NCI-H460 (cell line): ENCODE measurements at regions not wholly inside any gene's neighbourhood (a gene's known extent, or its start where the extent isn't known, plus 50 kb on each side); places are given as distances from the start of the nearest gene placed in this dataset.

Source experiments
- DNase-seq: peaks from one replicate; pipeline ENCODE4 v3.0.0-alpha.2; 2016; ENCODE audit warnings: low read depth; ENCODE audit errors: extremely low read depth

DNA sequence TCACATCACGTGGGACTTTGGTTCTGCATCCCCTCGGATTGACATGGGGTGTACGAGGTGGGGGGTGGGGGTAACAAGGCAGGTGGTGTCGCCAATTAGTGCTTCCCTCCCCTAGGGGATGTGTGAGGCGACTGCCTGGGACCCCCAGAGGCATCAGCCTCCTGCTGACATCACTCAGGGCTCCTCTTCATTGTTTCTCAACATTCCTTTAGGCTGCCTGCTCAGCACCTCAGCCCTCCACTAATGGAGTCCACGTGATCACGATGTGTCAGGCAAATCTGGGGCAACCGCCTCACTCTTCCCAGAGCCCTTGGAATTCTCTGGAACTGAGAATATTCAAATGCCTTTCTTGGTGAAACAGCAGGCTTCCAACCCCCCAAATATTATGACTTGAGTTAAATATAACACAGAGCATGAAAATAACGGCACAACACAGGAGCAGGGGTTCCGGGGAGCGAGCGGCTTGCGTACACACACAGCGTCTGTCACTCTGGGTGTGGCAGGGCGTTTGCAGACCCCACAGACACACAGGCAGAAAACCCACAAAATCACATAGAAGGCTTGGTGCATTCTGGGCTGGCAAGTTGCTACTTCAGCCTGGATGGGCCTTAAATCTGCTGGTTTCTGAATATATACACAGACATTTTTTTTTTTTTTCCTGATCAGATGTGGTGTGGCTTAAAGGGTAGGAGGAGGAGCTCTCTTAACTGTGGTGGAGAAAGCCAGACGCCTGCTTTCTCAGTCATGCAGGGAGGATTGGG is 170.1 kb upstream of the CADM1 start:
- no peak for DNase-seq

DNA sequence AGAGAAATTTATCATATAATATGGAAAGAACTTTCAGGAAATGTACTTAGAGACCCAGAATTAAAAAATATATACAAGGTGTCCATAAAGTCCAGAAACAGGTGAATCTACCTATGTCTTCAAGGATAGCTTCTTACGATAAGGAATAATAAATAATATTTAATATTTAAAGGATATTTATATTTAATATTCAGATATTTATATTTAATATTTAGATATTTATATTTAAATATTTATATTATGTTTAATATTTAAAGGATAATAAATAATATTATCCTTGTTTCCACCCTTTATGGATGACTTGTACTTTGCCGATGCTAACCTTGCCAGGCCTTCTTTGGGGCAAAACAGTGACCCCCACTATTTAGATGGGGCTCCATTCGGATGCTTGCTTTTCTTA is 169.5 kb upstream of the CADM1 start:
- DNase-seq: no peak

DNA sequence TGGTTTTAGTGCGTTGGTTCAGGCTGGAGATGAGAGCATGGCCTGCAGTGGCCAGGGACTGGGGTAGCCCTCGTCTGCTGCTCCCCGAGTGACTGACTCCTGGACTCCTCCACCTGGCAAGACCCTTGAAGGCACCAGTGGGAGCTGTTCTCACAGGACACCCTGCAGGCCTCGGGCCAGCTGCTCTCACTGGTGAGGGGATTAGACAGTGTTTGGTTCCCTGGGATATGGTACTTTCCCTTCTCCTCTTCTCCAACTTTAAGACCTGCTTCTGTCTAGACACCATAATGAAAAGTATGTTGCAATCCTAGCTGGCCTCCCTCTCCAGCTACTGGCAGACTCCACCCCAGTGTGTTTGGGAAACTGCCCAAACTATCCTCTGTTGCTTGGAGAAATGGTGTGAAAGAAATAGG is 168.8 kb upstream of the CADM1 start:
- no peak for DNase-seq

DNA sequence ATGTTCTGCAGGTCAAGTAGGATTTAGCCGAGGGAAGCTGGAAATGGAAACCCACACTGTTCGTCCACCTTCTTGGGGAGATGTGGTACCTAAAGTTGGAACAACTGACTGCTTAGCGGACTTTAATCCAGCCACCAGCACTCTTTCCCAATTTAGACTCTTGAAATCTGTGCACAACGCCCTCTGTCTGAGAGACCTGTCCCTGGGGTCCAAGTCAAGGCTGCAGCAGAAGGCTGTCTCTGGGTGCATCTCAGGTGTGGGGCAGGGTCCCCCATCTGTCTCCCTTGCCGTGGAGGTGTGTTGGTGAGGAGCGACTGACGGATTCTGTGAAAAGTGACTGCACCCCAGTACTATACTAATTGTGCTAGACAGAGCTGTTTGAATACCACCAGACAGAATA is 168.2 kb upstream of the CADM1 start:
- no peak for DNase-seq

DNA sequence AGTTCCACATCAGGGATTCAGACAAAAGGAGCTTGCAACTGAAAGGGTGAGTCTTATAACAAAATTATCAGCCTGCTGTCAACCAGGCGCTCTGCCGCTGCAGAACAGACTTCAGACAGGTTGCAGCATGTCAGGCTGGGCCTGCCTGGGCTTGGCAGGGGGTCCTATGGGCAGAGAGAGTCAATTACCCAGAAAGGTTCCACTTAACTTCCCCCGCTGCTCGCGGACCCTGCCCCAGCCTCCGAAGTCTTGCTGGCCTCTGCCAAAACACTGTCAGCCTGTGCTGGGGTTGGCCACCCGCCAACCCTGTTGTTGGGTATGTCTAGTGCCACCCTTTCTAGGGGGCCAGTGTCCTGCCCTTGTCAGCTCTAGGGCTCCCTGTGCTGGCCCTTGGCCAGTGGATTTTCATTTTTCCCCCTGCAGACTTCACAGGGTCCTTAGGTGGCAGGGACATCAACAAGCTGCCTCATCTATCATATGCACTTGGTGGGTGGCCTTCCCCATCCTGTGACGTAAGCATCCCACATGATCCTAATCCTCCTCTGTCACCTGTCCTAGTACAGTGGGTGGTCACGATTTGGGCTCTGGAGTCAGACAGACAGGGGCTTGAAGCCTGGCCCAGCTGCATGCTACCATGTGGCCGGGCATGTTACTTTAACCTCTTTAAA is 166.5 kb upstream of the CADM1 start:
- no peak for DNase-seq

DNA sequence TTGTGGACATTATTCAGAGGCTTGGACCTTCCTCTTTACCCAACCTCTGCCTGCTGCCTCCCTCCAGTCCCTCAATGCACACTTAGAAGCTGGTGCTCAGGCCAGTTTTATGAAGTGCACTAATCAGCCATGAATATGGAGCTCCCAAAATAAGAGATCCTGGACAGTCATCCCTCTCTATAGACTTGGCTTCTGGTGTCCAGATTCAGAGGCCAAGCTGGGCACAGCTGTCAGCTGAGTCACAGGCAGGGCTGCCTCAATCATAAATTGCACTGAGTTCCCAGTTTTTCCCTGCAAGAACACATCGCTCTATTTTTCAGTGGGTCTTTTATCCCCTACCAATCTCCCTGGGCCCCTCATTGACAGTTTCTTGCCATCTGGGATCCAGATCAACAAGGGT is 161.7 kb upstream of the CADM1 start:
- no peak for DNase-seq

DNA sequence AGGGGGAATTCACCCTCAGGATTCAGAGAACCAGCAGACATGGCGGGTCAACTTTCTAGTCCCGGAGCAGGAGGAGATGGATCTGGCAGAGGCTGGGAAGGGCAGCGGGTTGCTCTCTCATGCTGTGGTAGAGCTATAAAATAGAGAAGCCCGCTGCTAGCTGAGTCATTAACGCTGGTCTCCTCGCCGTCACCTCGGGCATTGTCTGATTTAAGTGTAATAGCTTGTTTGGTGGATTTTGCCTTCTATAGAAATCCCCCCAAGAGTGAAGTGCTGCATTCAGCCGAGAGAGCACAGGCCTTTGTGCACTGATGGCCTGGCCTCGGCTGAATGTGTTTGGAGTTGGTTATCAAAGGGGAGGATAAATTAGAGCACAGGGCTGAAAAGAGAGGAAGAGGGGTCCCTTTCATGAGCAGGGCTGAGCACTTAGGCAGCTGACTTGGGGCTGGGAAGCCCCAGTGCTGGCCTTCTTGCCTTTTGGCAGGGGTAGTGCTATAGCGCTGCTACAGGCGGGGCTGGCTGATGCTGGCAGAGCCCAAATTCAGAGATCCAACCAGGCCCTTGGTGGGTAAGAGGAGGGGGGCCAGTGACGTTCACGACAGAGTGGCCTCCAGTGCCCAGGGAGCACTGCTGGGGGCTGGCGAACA is 161.1 kb upstream of the CADM1 start:
- DNase-seq: no peak

DNA sequence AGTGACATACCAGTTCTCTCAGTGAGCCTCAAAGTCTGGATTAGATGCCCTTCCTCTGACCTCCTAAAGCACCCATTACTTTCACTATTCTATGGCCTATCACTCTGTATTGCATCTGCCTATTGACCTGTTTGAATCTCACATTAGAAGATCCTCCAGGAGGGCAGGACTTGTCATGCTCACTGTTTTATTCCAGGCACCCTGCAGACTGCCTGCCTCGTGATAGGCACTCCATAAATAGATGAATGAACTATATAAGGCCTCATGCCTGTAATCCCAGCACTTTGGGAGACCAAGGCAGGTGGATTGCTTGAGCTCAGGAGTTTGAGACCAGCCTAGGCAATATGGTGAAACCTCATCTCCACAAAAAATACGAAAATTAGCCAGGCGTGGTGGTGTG is 160.1 kb upstream of the CADM1 start:
- no peak for DNase-seq

DNA sequence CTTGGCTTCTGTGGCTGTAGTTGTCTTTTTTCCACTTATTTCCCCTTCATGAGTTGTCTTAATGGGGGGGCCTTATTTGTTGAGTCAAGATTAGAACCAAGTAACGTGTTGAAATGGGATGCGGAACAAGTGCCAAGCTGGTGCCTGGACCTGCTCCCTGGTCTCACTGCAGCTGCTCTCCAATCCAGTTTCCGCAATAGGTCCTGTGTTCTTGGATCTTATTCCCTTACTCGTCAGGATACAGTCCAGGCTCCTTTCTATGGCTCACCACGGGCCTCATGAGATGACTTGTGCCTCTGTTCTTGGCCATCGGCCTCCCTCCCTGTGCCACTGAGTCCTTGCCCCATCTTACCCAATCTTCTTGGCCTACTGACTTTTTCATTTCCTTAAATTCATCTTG is 159.6 kb upstream of the CADM1 start:
- no peak for DNase-seq

DNA sequence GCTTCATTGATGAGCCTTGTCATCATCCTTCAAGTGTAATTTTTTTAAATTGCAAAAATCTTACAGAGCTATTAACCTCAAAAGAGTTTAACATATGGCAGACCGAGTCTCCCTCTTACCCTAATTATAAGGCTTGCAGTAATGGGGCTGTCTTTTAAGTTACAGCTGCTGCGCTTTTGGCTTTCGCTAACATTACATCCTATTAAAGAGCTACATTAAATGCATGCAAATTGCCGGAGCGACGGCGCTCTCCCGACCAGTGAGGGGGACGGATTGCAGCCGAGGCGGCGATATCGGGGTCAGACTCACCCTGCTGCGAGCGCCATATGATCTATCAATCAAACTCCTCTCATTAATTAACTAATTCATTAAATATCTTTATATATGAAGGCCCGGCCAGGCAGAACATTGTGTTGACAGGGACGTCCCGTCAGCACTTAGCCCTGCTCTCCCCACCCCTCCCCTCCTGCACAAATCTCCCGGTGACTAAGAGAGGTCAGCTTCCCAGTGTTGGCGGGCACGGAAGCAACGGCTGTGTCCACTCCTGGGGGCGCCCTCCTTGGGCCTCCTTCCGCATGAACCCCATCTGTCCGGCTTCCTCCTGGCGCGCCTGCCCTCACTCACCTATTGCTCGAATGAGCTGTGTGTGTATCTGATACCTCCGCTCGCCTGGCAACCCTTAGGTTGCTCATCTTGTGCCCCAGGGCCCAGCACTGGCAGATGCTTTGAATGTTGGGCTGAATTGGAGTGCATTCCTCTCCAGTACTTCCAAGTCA is 156.0 kb upstream of the CADM1 start:
- no peak for DNase-seq

DNA sequence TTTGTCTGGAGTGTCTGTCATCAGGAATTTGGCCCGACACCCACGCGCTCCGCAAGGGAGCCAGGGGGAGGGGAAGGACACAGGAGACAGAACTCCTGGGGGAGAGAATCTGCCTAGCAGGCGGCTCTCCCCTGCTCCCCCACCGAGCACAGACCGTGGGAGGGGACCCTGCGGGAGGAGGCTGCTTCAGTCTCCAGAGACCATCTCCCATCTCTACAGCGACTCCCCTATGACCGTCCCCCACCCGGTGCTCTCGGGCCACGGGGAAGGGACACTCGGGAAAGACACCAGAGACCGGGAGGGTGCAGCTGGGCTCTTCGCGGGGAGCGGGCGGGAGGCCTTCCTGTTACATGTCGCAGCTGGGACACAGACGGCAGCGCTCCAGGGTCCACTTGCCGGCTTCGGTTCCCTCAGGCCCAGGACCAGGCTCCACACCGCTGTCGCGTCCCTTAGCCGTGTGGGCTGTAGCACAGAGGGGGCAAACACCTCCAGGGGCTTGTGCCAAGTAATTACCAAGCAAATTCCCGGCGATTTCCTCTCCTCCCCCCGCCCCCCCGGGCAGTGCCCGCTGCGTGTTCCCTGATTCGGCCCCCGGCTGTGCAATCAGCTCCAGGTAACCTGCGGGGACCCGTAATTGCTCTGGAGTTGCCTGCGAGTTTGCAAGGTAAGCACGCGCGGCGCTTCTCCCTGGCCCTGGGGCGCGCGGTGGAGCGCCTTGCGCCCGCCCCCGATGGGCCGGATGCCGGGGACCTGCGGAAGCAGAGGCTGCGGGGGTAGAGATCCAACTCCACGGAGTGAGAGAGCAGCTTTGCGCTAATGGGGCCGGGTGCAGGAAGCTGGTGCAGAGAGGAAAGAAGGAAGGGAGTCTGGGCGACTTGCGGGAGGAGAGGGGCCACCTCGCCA is 155.1 kb upstream of the CADM1 start:
- DNase-seq: no peak

DNA sequence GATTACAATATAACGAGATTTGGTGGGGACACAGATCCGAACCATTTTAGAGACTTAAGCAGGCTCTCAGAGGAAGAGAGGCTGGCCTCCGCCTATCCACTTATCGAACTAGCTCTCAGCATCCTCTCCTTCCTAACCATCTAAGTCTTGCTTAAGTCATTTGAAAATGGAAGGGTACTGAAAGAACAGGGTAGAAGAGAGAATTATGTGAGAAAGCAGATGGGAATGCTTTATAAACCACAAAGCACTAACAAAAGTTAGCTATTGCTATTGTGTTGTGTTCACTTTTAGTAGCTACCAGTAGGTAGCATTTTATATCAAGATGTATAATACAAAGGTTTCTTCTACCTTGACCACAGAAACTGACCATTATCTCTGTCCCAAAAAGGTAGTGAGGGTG is 153.4 kb upstream of the CADM1 start:
- no peak for DNase-seq

DNA sequence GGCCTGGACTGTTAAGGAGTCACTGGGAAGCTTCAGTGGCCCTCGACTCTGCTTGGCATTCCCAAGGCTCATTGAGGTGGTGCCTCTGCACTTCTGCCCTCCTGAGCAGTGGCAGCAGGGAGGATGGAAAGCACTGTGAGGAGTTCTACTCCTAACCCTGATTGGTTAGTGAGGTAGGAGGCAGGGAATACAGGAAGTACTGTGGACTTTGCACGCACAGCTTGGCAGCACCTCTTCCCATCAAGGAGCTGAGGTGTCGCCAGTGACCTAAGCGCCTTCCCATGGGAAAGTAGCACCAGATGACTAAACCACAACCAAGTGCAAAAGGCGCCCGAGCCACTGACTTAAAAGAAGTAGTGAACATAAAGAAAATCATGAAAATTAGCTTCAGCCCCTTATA is 152.5 kb upstream of the CADM1 start:
- no peak for DNase-seq

DNA sequence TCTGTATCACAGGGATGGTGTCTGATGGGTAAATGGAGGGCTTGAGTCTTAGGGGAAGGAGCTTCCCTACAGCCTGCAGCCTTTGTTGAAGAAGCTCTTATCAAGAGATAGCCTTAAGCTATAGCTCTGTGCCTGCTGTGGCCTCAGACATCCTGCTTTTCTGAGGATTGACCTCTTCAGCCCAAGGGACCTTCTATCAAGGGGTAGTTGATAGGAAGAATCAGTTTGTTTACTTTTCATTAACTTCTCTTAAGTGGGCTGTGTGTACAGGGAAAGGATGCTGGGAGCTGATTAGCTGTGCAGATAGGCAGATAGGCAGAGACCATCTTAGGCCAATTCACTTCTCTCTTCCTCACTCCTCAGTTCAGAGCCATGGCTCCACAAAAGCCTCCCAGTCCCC is 151.8 kb upstream of the CADM1 start:
- DNase-seq: no peak

DNA sequence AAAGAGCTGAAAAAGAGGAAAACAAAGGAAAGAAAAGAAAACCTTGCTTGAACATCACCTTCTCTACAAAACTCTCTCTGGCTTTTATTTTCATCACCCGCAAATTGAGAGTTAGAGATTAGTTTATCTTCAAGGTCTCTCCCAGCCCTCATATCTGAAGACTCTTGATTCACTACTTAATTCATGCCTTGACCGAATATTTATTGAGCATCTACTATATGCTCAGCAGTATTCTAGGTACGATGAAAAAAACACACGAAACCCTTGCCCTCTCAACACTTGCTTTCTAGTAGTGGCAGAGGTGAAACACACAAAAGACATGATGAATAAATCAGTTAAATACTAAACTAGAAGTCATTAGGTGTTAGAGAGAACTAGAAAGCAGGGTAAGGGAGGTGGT is 150.6 kb upstream of the CADM1 start:
- no peak for DNase-seq

DNA sequence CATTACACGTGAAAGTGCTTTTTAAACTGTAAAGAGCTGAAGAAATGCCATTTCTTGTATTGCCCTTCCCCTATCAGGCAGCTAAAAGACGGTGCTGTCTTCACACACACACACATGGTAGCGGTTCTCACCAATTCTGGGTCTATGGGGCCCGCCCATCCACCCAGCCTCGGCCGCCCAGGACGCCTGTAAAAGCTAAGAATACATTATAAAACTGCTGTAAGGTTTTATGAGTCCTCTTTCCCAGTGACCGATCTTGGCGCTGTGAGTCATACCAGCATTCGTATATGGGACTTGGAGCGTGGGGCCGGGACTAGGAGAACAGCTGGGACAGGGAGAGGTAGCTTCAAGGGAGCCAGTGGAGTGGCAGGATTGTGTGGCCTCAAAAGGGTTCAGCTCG is 149.7 kb upstream of the CADM1 start:
- no peak for DNase-seq

DNA sequence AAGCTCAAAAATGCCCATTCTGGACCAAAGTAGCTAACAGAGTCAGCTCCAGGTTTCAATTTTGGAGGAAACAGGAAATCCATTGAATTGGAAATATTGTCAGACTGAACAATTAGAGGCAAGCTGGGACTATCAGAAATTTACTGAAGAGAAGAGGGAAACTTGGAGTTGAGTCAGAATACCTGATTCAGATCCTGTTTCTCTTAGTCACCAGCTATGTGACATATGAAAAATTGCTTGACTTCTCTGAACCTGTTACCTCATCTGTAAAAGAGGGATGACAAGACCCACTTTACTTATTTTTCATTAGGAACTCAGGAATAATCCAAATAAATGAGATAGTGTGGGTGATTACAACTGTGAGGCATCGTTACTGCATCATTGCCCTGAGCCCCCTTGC is 148.9 kb upstream of the CADM1 start:
- DNase-seq: no peak

DNA sequence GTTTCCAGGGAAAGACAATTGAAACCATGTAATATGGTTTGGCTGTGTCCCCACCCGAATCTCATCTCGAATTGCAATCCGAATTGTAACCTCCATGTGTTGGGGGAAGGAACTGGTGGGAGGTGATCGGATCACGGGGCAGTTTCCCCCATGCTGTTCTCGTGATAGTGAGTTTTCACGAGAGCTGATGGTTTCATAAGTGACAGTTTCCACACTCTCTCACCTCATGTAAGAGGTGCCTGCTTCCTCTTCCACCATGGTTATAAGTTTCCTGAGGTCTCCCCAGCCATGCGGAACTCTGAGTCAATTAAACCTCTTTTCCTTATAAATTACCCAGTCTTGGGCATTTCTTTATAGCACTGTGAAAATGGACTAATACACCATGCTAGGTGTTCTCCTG is 148.3 kb upstream of the CADM1 start:
- no peak for DNase-seq

DNA sequence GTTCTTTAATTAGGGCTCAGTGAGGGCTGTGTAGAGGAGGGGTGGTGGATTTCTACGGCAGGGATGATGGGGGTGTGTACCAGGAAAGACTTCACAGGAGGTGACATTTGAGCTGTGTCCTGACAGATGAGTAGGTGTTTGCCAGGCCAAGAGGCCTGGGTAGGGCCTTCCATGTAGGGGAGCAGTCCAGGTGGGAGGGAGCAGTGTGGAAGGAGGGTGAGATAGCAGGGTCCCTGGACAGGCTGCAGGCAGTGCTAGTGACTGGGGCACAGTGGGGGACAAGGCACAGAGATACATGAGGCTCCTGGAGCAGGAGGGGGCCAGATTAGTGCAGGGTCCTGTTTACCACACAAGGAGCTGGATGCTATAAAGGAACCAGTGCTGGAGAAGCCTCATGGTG is 147.9 kb upstream of the CADM1 start:
- DNase-seq: no peak

DNA sequence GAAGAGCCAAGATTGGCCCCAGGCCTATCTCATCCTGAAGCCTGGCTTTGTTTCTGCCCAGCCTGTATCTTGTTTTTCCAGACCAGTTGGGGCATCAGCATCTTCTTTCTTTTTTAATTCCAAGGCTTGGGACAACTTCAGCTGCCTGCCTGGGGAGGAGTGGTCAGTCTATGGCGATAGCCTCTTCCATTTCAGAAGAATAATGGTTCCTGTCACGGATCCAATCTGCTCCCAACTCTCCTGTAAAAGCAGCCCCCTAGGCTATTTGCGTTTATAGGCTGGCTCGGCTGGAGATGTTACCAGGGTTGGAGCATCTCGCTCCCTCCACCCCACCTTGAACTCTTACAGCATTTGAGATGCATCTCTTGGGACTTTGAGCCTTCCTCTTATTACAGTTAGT is 145.2 kb upstream of the CADM1 start:
- no peak for DNase-seq
